Choroid plexus epithelial cell (primary cell): ENCODE measurements at regions not wholly inside any gene's neighbourhood (a gene's known extent, or its start where the extent isn't known, plus 50 kb on each side); places are given as distances from the start of the nearest gene placed in this dataset.

Source experiments
- DNase-seq: peaks from one replicate; pipeline ENCODE4 v3.0.0-alpha.2; 2010; ENCODE audit warnings: low read depth
- H3K4me3 ChIP-seq: 2 replicates; pipeline ENCODE4 v1.5.1; 2011; ENCODE audit warnings: low read depth, mild to moderate bottlenecking, control low read depth, low read length, moderate library complexity
- TF ChIP-seq, protein P1 (sequence below): conservative IDR thresholded peaks from 2 replicates; pipeline ENCODE4 v1.5.1; 2011; ENCODE audit warnings: low read depth, mild to moderate bottlenecking, control low read depth, inconsistent platforms, low read length, moderate library complexity

DNA sequence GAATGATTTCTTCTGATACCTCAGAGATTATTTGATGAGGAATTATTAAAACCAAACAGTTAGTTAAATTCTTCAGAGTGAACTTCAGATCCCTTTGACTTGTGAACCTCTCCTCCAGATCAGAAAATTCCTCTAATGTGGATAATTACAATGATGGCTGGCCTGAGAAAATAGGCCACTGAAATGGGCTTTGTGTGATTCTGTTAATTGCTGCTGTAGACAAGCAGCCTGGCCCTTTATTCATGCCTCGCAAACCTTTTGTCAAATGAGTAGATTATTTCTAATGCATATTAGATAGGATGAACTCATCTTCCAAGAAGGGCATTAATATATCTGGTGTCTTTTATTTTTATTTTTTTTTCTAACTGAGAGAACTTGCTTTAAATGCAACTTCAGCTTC is 855.2 kb downstream of the TLE4 start:
- no peak overlapping the region for H3K4me3 ChIP-seq
- TF ChIP-seq, protein P1, sequence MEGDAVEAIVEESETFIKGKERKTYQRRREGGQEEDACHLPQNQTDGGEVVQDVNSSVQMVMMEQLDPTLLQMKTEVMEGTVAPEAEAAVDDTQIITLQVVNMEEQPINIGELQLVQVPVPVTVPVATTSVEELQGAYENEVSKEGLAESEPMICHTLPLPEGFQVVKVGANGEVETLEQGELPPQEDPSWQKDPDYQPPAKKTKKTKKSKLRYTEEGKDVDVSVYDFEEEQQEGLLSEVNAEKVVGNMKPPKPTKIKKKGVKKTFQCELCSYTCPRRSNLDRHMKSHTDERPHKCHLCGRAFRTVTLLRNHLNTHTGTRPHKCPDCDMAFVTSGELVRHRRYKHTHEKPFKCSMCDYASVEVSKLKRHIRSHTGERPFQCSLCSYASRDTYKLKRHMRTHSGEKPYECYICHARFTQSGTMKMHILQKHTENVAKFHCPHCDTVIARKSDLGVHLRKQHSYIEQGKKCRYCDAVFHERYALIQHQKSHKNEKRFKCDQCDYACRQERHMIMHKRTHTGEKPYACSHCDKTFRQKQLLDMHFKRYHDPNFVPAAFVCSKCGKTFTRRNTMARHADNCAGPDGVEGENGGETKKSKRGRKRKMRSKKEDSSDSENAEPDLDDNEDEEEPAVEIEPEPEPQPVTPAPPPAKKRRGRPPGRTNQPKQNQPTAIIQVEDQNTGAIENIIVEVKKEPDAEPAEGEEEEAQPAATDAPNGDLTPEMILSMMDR: no peak
- no peak for DNase-seq

DNA sequence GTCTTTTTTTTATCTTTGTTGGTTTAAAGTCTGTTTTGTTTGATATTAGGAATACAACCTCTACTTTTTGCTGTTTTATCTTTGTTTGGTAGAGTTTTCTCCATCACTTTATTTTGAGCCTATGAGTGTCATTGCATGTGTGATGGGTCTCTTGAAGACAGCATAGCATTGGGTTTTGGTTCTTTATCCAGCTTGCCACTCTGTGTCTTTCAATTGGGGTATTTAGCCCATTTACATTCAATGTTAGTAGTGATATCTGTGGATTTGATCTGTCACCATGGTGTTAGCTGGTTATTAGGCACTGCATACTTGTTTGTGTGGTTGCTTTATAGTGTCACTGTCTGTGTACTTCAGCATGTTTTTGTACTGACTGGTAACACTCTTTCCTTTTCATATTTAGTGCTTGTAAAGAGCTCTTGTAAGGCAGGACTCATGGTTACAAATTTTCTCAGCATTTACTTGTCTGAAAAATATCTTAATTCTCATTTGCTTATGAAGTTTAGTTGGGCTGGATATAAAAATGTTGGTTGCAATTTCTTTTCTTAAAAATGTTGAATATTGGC is 845.5 kb downstream of the TLE4 start:
- TF ChIP-seq, protein P1: no peak
- H3K4me3 ChIP-seq: no peak overlapping the region

DNA sequence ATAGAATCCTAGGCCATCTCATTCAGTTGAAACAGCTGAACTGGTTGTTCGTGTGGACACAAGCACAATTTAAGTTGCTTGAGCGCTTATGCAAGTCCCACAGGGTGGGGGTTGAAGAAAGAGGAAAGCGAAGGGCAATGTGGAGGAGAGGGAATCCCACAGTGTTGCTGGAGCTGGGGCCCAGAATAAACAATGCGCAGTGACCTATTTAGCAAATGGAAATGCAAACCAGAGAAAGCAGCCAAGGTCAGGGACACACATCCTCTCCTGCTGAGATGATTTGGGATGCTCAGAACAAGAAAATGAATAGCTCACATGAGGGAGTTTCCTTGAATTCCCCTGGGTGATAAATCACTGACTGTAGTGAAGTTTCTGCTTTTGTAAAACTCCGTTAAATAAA is 838.3 kb downstream of the TLE4 start:
- no peak overlapping the region for H3K4me3 ChIP-seq
- TF ChIP-seq, protein P1: no peak
- peak; percentile 95 for DNase-seq

More for the DNA sequence above, 845.5 kb downstream of the TLE4 start:
- no peak for DNase-seq

DNA sequence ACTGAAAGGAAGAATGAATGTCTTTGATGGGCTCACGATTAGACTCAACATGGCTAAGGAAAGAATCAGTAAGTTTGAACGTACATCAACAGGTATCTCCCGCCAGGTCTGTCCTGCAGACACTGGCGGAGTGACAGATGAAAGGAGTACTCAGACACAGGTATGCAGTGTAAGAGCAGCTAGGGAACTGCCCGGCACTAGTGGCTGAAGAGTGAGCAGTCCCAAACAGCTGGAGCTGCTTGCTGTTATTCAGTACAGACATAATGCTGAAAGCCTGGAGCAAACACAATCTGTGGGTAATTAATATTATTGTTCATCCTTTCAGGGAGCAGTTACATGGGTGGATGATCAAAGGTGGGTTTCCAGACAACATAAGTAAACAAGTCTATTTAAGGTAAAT is 835.5 kb downstream of the TLE4 start:
- DNase-seq: no peak
- TF ChIP-seq, protein P1: no peak
- H3K4me3 ChIP-seq: no peak overlapping the region

DNA sequence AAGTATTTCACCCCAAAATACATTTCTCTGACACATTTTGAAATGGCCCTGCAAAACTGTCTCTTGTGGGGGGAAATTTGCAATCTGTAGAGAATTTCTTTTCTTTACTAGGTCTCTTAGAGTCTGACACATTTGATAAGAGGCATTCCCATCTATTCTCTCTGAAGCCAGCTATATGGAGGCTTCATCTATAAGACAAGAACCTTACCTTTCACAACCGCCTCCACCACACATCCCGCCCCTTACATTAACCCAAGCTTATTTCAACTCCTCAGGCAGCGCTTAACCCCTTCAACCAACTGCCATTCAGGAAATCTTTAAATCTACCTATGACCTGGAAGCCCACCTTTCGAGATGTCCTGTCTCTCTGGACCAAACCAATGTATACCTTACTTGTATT is 829.5 kb downstream of the TLE4 start:
- TF ChIP-seq, protein P1: no peak
- no peak overlapping the region for H3K4me3 ChIP-seq
- DNase-seq: no peak

DNA sequence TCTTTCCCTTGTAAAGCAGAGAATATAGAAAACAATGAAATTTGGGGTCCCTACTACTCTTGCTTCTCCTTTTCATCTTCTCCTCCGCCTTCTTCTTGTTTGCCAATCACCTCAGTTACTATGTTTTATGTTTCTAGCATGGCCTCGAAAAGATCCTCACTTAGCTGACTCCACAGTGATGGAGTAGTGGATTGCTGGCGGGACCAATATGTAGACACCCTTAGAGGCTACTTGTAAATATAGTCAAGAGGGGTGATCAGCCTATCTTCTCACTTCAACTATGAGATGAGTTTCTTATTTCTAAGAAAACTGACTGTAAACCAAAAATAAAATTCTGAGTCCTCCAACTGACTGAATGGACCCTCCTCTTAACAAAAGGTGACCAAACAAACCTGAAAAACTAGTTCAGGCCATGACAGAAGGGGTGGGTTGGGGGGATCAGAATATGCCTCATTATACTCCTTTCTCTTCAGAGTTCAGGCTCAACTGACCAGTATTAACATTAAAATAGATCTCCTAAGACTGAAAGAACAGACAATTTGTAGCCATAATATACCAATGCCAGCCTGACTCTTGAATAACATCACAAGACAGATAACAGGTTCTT is 829.0 kb downstream of the TLE4 start:
- DNase-seq: no peak
- TF ChIP-seq, protein P1: no peak
- no peak overlapping the region for H3K4me3 ChIP-seq

DNA sequence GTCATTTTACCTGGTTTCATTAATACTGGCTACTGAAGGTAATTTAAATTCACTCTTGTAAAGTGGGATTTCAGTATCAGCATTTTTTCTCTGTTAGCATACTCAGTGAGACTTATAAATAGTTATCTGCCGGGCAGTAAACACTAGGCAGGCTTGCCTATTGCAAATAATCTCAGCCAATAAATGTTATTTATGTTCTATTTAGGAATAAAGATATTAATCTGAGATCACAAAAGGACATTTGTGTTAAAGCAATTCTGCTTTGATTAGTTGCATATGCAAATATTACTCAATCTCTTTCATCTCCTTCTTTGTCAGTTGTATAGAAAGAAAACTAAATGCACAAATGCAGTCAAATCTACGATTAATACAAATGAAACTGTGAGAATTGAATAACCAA is 827.8 kb downstream of the TLE4 start:
- no peak overlapping the region for H3K4me3 ChIP-seq
- TF ChIP-seq, protein P1: no peak
- no peak for DNase-seq
